ENCODE measurements at regions not wholly inside any gene's neighbourhood (a gene's known extent, or its start where the extent isn't known, plus 50 kb on each side); places are given as distances from the start of the nearest gene placed in this dataset.

- DNase-seq, result no peak
These were observed 220.1 kb upstream of the C14orf180 start for GRCh38 chr14:104359301-104359968.

DNA sequence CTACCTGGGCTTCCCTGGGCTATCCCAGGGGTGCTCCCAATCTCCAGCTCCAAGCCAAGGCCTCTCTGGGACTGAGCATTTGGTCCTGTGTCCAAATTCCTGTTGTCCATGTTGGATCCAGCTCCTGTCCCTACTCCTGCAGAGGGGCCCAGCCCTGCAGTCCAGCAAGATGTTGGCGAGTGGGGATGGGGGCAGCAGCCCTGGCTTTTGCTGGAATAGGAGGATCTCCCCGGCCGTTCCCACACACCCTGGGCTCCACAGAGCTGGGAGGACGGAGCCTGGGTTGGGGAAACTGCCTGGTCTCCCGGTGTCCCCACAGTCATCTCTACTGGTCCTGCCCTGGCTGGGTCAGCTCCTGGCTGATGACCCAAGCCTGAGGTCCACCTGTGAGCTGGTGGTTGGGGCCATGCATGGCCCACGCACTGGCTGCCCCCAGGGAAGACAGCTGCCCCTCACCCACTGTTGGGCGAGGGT is 219.6 kb upstream of the C14orf180 start:
- no peak for DNase-seq

GRCh38 chr14:104360501-104360900 is 219.1 kb upstream of the C14orf180 start:
- DNase-seq, result no peak

DNA sequence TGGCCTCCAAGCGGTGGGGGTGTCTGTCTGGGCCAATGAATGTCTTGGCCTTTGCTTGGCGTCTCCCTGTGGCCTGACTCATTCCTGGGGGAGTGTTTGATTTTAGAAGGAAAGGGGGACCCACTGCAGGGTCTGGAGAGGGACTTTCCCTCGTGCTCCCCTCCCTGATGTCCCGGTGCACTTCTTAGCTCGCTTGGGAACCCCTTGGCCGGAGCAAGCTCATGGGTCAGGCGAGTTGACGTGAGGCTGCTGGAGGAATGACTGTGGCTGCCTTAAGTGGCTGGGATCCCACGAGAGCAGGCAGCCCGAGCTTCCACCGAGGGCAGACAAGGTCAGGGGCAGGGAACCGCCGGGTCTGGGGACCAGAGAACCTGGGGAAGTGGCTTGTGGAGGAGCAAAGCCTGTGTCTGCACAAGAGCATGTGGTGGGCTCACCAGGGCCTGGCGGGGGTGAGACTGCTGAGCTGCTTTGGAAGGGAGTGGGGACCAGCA is 218.4 kb upstream of the C14orf180 start:
- DNase-seq, result no peak

DNA sequence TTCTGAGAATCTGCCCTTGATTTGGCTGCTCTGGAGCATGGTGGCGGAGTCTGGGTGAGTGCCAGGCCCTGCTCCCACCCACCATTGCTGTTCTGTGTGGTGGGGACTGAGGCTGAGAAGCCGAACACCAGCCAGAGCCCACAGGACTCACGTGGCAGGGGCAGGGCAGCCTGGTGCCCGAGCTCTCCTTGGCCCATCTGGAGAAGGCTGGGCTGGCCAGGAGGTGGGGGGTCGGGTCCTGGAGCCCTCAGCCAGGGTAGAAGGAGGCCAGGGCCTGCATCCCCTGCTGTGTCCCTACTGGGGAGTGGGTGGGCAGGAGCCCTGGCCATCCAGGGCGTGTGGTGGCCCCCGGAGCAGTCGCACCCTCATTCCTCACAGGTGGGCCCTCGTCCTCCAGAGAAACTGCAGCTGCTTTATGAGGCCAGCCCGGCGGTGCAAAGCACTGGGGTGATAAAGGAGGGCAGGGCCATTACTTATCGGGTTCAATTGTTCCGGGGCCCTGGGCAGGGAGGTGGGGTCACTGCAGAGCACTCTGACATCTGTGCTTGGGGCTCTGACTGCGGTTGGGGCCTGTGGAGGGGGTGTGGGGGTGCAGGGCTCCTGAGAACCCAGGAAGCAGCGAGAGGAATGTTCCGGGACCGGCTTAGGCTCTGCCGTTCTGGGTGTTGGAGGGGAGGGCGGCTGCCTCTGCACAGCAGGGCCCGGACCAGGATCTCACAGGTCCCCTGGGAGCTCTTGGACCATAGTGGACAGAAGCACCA is 217.5 kb upstream of the C14orf180 start:
- no peak for DNase-seq

DNA sequence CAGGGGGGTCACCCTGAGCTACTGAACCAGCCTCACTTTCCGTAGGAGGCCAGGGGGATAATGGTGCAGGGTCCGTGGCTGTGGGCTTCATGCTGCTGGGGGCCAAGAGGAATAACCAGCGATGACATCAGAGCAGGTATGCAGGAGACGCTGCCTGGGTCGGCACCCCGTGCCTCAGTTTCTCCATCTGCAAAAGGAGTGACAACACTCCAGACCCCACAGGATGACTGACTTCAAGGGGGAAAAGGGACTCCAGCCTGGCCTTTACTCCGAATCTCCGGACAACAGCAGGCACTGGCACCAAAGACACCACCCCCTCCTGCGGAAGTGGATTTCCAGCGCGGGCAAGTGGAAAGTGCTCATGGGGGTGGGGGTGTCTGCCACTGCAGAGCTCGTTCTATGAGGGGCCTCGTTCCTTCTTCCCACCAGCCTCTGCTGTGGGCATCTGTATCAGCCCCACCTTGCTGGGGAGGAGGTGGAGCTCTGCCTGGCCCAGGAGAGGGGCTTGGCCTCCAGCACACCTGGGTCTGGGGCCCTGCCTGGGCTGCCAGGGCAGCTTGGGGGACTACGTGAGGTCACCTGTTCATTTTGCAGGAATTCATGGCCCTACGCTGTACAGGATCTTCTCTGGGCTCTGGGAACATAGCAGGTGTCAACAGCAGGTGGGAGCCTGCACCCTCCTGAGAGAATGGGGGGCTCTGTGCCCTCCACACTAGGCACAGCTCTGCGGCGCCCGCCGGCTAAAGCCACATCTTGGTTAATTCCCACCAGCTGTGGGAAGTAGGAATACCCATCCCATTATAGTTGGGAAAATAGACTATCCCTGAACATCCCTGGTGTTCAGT is 216.6 kb upstream of the C14orf180 start:
- no peak for DNase-seq

GRCh38 chr14:104363891-104364760 is 215.4 kb upstream of the C14orf180 start:
- DNase-seq, result no peak

GRCh38 chr14:104364830-104365229 is 214.7 kb upstream of the C14orf180 start:
- no peak for DNase-seq

DNA sequence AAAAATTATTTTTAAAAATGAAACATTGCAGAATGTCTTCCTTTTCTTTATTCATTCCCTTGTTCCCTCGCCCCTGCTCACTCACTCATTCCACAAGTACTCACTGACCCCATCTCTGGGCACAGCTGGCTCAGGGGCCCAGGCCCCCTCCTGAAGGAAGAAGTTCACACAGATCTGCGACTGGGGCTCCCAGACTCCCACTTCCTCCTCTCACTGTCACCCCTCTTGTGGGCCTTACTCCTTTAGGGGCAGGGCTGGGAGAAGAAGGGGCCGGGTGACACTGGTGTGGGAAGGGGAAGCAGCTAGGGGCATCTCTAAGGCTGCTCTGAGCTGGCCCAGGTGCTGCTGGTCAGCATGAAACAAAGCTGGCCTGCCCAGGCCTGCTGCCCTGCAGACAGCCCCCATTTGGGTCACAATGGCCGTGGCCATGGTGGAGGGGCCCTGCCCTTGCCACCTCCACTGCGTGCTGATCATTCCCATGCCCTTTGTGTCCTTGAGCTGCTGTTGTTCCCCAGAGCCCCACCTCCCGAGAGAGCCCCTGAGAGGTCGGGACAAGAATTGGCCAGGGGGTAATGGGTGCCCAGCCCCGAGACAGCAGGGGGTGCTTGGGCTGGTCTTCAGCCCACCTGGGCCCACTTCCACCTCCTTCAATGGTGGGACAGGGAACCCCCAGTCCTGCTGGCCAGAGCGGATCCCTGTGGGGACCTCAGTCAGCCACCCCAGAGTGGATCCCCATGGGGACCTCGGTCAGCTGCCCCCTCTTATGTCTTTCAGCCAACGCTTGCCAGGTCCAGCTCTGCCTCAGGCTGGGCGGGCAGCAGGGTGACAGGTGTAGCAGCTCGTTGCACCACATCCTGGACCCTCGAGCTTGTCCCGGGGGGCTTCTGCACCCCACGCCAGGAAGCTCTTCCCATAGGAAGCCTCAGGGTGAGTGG is 212.4 kb upstream of the C14orf180 start:
- DNase-seq, result no peak

DNA sequence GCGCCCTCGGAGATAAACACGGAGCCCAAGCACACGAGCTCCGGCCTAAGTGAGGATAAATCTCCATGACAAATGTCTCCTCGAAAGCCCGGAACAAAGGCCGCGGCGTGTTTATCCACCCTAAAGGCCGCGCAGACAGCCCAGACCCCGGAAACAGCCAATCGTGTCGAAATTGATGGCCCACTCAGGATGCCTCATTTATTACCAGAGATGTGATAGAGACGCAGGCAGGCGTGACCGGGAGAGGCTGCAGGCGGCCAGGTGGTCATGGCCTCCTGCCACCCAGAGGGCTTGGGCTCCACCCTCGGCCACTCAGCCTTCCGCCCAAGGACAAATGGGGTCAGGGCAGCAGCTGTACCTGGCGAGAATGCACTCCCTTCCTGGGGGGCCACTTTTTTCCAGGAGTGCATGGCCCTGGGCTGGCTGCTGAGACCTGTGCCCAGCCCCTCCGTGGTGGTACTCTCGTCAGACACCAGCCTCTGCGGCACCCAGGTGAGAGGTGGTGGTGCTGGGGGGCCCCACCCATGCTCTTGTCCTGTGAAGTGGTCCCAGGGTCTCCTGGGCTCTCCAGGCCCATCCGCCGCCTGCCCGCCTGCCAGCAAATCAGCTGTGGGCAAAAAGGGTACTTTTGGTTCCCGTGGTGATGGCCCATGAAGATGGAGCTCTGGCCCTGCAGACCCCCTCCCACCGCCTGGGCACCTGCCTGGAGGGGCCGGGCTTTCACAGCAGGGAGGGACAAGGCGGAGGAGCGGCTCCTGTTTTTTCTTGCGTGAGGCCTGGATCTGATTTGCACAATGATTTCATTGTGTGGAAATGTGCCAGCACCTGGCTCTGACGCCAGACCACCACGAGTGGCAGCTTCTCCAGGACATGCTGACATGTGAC is 211.5 kb upstream of the C14orf180 start:
- DNase-seq, result peak; percentile 15

DNA sequence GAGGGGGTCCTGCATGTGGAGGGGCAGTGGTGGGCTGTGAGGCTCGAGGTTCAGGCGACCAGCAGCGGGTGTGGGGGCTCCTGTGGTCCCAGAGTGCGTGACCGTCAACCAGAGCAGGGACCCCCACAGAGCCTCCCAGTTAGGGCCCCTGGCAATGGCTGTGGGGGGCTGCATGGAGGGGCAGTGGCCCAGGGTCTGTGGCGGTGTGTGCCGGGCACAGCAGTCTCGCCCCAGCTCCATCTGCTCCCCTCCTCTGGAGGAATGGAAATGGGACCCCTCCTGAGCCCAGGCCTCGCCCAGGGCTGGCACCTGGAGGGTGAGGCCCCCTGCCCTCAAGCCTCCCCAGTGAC is 210.8 kb upstream of the C14orf180 start:
- DNase-seq, result no peak

- DNase-seq, result no peak
These were observed 210.4 kb upstream of the C14orf180 start for GRCh38 chr14:104369208-104369607.

DNA sequence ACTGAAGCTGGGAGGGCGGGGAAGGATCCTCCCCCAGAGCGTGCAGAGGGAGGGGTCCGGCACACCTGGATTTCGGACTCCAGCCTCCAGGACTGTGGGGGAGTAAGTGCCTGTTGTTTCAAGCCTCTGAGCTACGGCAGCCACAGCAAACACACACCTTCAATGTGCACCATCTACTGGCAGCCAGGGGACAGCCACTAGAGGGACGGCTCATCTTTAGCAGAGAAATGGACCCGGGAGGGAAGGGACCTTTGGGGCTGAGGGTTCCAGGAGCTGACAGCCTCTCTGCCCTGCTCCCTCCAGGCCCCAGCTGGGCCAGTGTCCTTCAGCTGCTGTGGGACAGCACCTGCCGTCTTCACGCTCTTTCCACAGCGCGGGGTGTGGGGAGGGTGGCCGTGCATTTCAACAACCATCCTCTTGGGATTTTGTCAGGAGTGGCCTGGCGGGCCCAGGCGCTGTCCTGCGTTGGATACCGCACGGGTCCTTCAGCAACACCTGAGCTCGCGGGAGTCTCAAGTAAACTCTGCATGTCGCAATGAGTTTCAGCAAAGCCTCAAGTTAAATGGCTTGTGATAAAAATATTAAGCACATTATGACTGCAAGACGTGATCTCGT is 209.2 kb upstream of the C14orf180 start:
- peak; percentile 8 for DNase-seq

- no peak for DNase-seq
These were observed 208.5 kb upstream of the C14orf180 start for GRCh38 chr14:104371031-104371430.

DNA sequence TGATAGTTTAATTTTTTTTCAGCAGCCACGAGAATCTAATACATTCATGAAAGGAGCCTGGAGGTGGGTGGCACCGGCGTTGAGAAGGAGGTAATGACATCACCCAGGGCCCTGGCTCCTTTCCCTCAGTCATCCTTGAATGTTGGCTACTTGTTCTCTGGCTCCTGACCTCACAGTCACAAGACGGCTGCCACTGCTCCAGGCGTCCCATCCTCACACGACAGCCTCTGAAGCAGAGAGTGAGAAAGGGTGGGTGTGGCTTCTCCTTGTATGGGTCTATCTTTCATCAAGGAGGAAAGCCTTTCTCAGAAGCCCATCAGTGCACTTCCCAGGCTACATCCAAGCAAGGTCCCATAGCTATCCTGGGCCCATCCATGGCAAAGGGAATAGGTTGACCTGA is 207.6 kb upstream of the C14orf180 start:
- no peak for DNase-seq

GRCh38 chr14:104372390-104373054 is 207.0 kb upstream of the C14orf180 start:
- DNase-seq, result no peak

GRCh38 chr14:104373055-104373854 is 206.3 kb upstream of the C14orf180 start:
- DNase-seq, result peak; percentile 5
